Neural cell (in vitro differentiated cells): ENCODE measurements at regions not wholly inside any gene's neighbourhood (a gene's known extent, or its start where the extent isn't known, plus 50 kb on each side); places are given as distances from the start of the nearest gene placed in this dataset.
"Not testable (repeated sequence)": the region's sequence is repeated elsewhere in the genome, so short reads cannot be mapped to it uniquely, and the experiment has no call there.

Experiments used
- H2AFZ ChIP-seq: fragments of 200-600, 300-800 bp; sonication (generic), shearing (Covaris generic); 2 replicates; pipeline ENCODE4 v1.6.0; 2014; ENCODE audit warnings: low read depth, mild to moderate bottlenecking, antibody characterized with exemption, low read length, moderate library complexity
- H3F3A ChIP-seq: fragments of 200-600 bp; shearing (Covaris generic); 2 replicates; pipeline ENCODE4 v1.6.1; 2016; ENCODE audit warnings: mild to moderate bottlenecking, moderate library complexity, mixed read lengths, antibody characterized with exemption, low read length; ENCODE audit not compliant: insufficient read depth, poor library complexity, severe bottlenecking
- H3K27ac ChIP-seq: fragments of 200-600, 300-800 bp; sonication (generic), shearing (Covaris generic); 2 replicates; pipeline ENCODE4 v1.5.1; 2014; ENCODE audit warnings: mild to moderate bottlenecking, low read length, moderate library complexity
- H3K27me3 ChIP-seq: fragments of 300-800, 200-600 bp; sonication (generic), shearing (Covaris generic); 2 replicates; pipeline ENCODE4 v1.6.0; 2014; ENCODE audit warnings: mild to moderate bottlenecking, low read depth, low read length, moderate library complexity; ENCODE audit not compliant: insufficient read depth
- H3K36me3 ChIP-seq: fragments of 300-800, 200-600 bp; sonication (generic), shearing (Covaris generic); 2 replicates; pipeline ENCODE4 v1.5.1; 2014; ENCODE audit warnings: mild to moderate bottlenecking, antibody characterized with exemption, low read length, moderate library complexity; ENCODE audit not compliant: insufficient read depth
- H3K4me2 ChIP-seq: fragments of 300-800, 200-600 bp; sonication (generic), shearing (Covaris generic); 2 replicates; pipeline ENCODE4 v1.6.0; 2014; ENCODE audit warnings: mild to moderate bottlenecking, low read length
- H3K4me3 ChIP-seq: fragments of 300-800, 200-600 bp; sonication (generic), shearing (Covaris generic); 2 replicates; pipeline ENCODE4 v1.5.1; 2014; ENCODE audit warnings: mild to moderate bottlenecking, low read length, moderate library complexity
- H3K79me2 ChIP-seq: fragments of 200-600 bp; shearing (Covaris generic); replicated peaks from 2 replicates; pipeline ENCODE4 v1.6.0; 2014; ENCODE audit warnings: mild to moderate bottlenecking, low read length, moderate library complexity; ENCODE audit not compliant: insufficient read depth
- H3K9ac ChIP-seq: fragments of 300-800, 200-600 bp; sonication (generic), shearing (Covaris generic); 2 replicates; pipeline ENCODE4 v1.6.1; 2016; ENCODE audit warnings: mild to moderate bottlenecking, low read length, mixed read lengths
- H3K9me2 ChIP-seq: fragments of 200-600 bp; shearing (Covaris generic); 2 replicates; pipeline ENCODE4 v1.6.1; 2016; ENCODE audit warnings: mild to moderate bottlenecking, low read length, mixed read lengths; ENCODE audit not compliant: insufficient read depth
- H3K9me3 ChIP-seq: fragments of 200-600, 300-800 bp; sonication (generic), shearing (Covaris generic); 2 replicates; pipeline ENCODE4 v1.6.1; 2016; ENCODE audit warnings: mild to moderate bottlenecking, mixed run types, low read length, moderate library complexity, mixed read lengths
- H4K20me1 ChIP-seq: fragments of 200-600 bp; shearing (Covaris generic); 2 replicates; pipeline ENCODE4 v1.6.1; 2016; ENCODE audit warnings: mild to moderate bottlenecking, mixed run types; ENCODE audit not compliant: insufficient read depth
- EP300 ChIP-seq: fragments of 450-650 bp; conservative IDR thresholded peaks from 2 replicates; pipeline ENCODE4 v1.6.1; 2014; ENCODE audit warnings: antibody characterized with exemption, mild to moderate bottlenecking, moderate library complexity; ENCODE audit not compliant: poor library complexity, severe bottlenecking
- EZH2 ChIP-seq: fragments of 200-600, 300-800 bp; shearing (Covaris generic), sonication (generic); IDR thresholded peaks from 2 replicates; pipeline ENCODE4 v1.6.1; 2014; ENCODE audit warnings: antibody characterized with exemption, low read length, borderline replicate concordance, mild to moderate bottlenecking; ENCODE audit not compliant: insufficient read depth, poor library complexity, severe bottlenecking
- MXI1 ChIP-seq: fragments of 450-650 bp; conservative IDR thresholded peaks from 2 replicates; pipeline ENCODE4 v1.6.1; 2014; ENCODE audit warnings: antibody characterized with exemption, mild to moderate bottlenecking; ENCODE audit not compliant: poor library complexity, severe bottlenecking
- POLR2AphosphoS5 ChIP-seq: IDR thresholded peaks from 2 replicates; pipeline ENCODE4 v1.6.1; 2012
- RAD21 ChIP-seq: fragments of 450-650 bp; conservative IDR thresholded peaks from 2 replicates; pipeline ENCODE4 v1.6.1; 2014; ENCODE audit warnings: antibody characterized with exemption, mild to moderate bottlenecking, moderate library complexity
- SMC3 ChIP-seq: fragments of 450-650 bp; conservative IDR thresholded peaks from 2 replicates; pipeline ENCODE4 v1.6.1; 2014; ENCODE audit warnings: antibody characterized with exemption, mild to moderate bottlenecking, moderate library complexity; ENCODE audit not compliant: poor library complexity
- TAF1 ChIP-seq: IDR thresholded peaks from 2 replicates; pipeline ENCODE4 v1.6.1; 2012; ENCODE audit warnings: low read depth
- TF ChIP-seq, protein P1 (sequence below): fragments of 450-650 bp; IDR thresholded peaks from 2 replicates; pipeline ENCODE4 v1.5.1; 2014; ENCODE audit warnings: antibody characterized with exemption, mild to moderate bottlenecking, moderate library complexity; ENCODE audit not compliant: poor library complexity, severe bottlenecking
- TF ChIP-seq, protein P2 (sequence below): IDR thresholded peaks from 2 replicates; pipeline ENCODE4 v1.6.1; 2012; ENCODE audit warnings: borderline replicate concordance

DNA sequence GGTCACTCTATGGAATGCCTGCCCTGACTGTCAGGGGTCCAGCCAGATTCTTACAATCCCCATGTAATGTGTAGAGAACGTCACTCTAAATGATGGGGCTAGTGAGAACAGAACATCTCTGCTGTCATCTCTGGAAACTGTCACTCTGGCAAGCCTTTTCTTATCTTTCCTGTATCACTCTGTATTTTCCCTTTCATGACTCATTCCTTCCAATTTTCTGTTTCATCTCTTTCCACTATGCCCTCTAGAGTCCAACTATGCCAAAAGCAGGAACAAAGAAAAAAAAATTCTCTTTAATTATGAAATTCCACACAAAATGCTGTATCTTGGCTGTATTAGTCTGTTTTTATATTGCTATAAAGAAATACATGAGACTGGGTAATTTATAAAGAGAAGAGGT is 608.8 kb downstream of the ADCYAP1 start:
- no peak overlapping the region for H3K27ac ChIP-seq
- no peaks in the 10 kb centered on the region for H4K20me1 ChIP-seq
- no peaks in the 10 kb centered on the region for H3K36me3 ChIP-seq
- H3K9me2 ChIP-seq, result no peaks in the 10 kb centered on the region
- TF ChIP-seq RAD21 (no peak), SMC3 (no peak), EZH2 (no peak), MXI1 (no peak), TAF1 (no peak), POLR2AphosphoS5 (no peak), EP300 (no peak)
- TF ChIP-seq, protein P1, sequence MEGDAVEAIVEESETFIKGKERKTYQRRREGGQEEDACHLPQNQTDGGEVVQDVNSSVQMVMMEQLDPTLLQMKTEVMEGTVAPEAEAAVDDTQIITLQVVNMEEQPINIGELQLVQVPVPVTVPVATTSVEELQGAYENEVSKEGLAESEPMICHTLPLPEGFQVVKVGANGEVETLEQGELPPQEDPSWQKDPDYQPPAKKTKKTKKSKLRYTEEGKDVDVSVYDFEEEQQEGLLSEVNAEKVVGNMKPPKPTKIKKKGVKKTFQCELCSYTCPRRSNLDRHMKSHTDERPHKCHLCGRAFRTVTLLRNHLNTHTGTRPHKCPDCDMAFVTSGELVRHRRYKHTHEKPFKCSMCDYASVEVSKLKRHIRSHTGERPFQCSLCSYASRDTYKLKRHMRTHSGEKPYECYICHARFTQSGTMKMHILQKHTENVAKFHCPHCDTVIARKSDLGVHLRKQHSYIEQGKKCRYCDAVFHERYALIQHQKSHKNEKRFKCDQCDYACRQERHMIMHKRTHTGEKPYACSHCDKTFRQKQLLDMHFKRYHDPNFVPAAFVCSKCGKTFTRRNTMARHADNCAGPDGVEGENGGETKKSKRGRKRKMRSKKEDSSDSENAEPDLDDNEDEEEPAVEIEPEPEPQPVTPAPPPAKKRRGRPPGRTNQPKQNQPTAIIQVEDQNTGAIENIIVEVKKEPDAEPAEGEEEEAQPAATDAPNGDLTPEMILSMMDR, result no peak
- TF ChIP-seq, protein P2, sequence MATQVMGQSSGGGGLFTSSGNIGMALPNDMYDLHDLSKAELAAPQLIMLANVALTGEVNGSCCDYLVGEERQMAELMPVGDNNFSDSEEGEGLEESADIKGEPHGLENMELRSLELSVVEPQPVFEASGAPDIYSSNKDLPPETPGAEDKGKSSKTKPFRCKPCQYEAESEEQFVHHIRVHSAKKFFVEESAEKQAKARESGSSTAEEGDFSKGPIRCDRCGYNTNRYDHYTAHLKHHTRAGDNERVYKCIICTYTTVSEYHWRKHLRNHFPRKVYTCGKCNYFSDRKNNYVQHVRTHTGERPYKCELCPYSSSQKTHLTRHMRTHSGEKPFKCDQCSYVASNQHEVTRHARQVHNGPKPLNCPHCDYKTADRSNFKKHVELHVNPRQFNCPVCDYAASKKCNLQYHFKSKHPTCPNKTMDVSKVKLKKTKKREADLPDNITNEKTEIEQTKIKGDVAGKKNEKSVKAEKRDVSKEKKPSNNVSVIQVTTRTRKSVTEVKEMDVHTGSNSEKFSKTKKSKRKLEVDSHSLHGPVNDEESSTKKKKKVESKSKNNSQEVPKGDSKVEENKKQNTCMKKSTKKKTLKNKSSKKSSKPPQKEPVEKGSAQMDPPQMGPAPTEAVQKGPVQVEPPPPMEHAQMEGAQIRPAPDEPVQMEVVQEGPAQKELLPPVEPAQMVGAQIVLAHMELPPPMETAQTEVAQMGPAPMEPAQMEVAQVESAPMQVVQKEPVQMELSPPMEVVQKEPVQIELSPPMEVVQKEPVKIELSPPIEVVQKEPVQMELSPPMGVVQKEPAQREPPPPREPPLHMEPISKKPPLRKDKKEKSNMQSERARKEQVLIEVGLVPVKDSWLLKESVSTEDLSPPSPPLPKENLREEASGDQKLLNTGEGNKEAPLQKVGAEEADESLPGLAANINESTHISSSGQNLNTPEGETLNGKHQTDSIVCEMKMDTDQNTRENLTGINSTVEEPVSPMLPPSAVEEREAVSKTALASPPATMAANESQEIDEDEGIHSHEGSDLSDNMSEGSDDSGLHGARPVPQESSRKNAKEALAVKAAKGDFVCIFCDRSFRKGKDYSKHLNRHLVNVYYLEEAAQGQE, result no peak
- no peak overlapping the region for H3K4me2 ChIP-seq
- no peak overlapping the region for H3K4me3 ChIP-seq
- H3K27me3 ChIP-seq, result no peaks in the 10 kb centered on the region
- no peaks in the 10 kb centered on the region for H3F3A ChIP-seq
- H3K79me2 ChIP-seq, result no peaks in the 10 kb centered on the region
- no peak overlapping the region for H2AFZ ChIP-seq
- H3K9ac ChIP-seq, result no peak overlapping the region
- H3K9me3 ChIP-seq, result no peaks in the 10 kb centered on the region

DNA sequence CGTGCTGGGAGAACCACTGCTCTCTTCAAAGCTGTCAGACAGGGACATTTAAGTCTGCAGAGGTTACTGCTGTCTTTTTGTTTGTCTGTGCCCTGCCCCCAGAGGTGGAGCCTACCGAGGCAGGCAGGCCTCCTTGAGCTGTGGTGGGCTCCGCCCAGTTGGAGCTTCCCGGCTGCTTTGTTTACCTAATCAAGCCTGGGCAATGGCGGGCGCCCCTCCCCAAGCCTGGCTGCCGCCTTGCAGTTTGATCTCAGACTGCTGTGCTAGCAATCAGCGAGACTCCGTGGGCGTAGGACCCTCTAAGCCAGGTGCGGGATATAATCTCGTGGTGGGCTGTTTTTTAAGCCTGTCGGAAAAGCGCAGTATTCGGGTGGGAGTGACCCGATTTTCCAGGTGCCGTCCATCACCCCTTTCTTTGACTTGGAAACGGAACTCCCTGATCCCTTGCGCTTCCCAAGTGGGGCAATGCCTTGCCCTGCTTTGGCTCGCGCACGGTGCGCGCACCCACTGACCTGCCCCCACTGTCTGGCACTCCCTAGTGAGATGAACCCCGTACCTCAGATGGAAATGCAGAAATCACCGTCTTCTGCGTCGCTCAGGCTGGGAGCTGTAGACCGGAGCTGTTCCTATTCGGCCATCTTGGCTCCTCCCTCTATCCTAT is 617.0 kb downstream of the ADCYAP1 start:
- H3K9me2 ChIP-seq, H3K9me3 ChIP-seq, H3F3A ChIP-seq, H3K27ac ChIP-seq, H3K4me2 ChIP-seq, H3K9ac ChIP-seq, H2AFZ ChIP-seq, H3K27me3 ChIP-seq, H3K79me2 ChIP-seq, H3K36me3 ChIP-seq, H4K20me1 ChIP-seq, H3K4me3 ChIP-seq: not testable (repeated sequence)

DNA sequence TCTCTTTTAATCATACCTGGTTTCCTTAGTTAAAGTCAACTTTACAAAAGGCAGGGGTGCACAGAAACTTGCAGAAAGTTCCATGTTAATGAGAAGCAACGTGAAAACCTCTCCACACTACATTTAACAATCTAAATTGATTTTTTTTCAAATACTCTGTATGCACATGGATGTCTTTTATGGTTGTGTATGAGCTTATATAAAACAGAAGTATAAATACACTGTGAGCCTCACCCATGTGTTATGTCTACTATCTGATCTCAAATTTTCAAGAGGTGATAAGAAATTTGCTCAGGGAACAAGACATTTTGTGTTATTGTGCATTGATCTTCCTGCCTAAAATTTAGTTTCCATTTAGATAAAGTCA is 617.6 kb downstream of the ADCYAP1 start:
- no peak for TF ChIP-seq MXI1
- TF ChIP-seq, protein P1, result no peak
- no peak for TF ChIP-seq TAF1
- TF ChIP-seq SMC3, result no peak
- no peaks in the 10 kb centered on the region for H4K20me1 ChIP-seq
- no peaks in the 10 kb centered on the region for H3K27me3 ChIP-seq
- H3K4me2 ChIP-seq, result no peak overlapping the region
- H3K9me2 ChIP-seq, result no peaks in the 10 kb centered on the region
- no peak overlapping the region for H3K4me3 ChIP-seq
- no peaks in the 10 kb centered on the region for H3F3A ChIP-seq
- H3K36me3 ChIP-seq, result no peaks in the 10 kb centered on the region
- no peak overlapping the region for H3K27ac ChIP-seq
- H2AFZ ChIP-seq, result no peak overlapping the region
- H3K9me3 ChIP-seq, result no peaks in the 10 kb centered on the region
- H3K79me2 ChIP-seq, result no peaks in the 10 kb centered on the region
- no peak overlapping the region for H3K9ac ChIP-seq
